ENCODE measurements at regions not wholly inside any gene's neighbourhood (a gene's known extent, or its start where the extent isn't known, plus 50 kb on each side); places are given as distances from the start of the nearest gene placed in this dataset.

DNA sequence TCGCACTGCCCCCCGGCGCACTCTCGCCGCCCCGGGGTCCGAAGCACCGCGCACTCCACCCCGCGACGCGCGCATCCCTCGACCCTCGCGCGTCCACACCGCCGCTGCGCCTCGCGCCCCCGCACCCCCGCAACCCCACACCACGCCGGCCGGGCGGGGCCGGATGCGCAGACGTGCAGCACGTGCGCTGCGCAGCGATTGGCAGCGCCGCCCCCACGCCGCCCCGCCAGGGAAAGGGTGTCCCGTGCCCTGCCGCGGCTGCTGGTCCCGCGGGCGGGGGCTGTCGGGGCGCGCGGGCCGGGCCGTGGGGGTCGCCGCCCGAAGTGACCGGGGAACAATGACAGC lies 53.7 kb upstream of the KDM7A start:
- Histone ChIP-seq H3K4me3 (ENCODE audit: low read depth in 2 of 2, low read length in 1 of 2) (peak overlapping the region; percentile 56 to 72), H3K4me1 (ENCODE audit: control insufficient read depth in 1 of 2, insufficient read depth in 2 of 2, low read depth in 1 of 2, low read length in 1 of 2) (peaks cover 0 to 11% of the 10 kb centered on the region in 2 experiments; a peak in 1 of 4 replicates), H3K4me2 (peak overlapping the region; percentile 96), H3K9me2 (no peaks in the 10 kb centered on the region), H2AFZ (ENCODE audit: low read depth) (peak overlapping the region; percentile 84), H3K27ac (ENCODE audit: low read depth in 2 of 2, low read length in 1 of 2) (no peak overlapping the region), H3K79me2 (ENCODE audit: insufficient read depth) (no peaks in the 10 kb centered on the region), H3K9me3 (no peaks in the 10 kb centered on the region), H3K36me3 (replicated peaks in 1 of 2; ENCODE audit: control insufficient read depth in 1 of 2, insufficient read depth in 2 of 2, low read length in 1 of 2) (no peaks in the 10 kb centered on the region), H4K20me1 (ENCODE audit: insufficient read depth) (no peaks in the 10 kb centered on the region), H3K27me3 (ENCODE audit: insufficient read depth) (peaks cover 35% of the 10 kb centered on the region), H3K9ac (no peak overlapping the region), H3F3A (replicated peaks; ENCODE audit: insufficient read depth) (no peaks in the 10 kb centered on the region)
- DNase-seq, result peak; percentile 89
- 16% methylated on average over 22 of the region's 57 CpGs for WGBS (ENCODE audit: low lambda C conversion rate)
- CTCF ChIA-PET, result interaction anchor here (2.0 kb wide), 1 partner anchor 115 kb away, joined by 5 read pairs; no protein-coding TSS in a partner anchor
- POLR2A ChIA-PET, result no interaction called here
- TF ChIP-seq FOXM1 (IDR thresholded peaks at IDR 0.05; ENCODE audit: low read depth) (no peak), USF2 (IDR thresholded peaks at IDR 0.05; ENCODE audit: borderline replicate concordance, low read depth, low read length) (no peak), NRF1 (IDR thresholded peaks at IDR 0.05; ENCODE audit: low read depth, low read length) (peak; percentile 32; the same call in 1 of the 2 replicates), MEF2A (IDR thresholded peaks at IDR 0.05; ENCODE audit: borderline replicate concordance, low read depth) (no peak), SIN3A (IDR thresholded peaks at IDR 0.05; ENCODE audit: borderline replicate concordance, low read depth, low read length) (no peak), EP300 (IDR thresholded peaks at IDR 0.05; ENCODE audit: borderline replicate concordance in 1 of 2, low read depth in 1 of 2, low read length in 1 of 2) (no peak), MXI1 (IDR thresholded peaks at IDR 0.05; ENCODE audit: low read depth, low read length) (peak; percentile 63; the same call in 1 of the 2 replicates), RAD21 (IDR thresholded peaks at IDR 0.05; ENCODE audit: low read length) (no peak), RCOR1 (IDR thresholded peaks at IDR 0.05; ENCODE audit: low read length) (no peak), GABPA (IDR thresholded peaks at IDR 0.05; ENCODE audit: low read depth) (no peak), TAF1 (IDR thresholded peaks at IDR 0.05; ENCODE audit: borderline replicate concordance, low read depth, low read length) (no peak), ELF1 (IDR thresholded peaks at IDR 0.05) (no peak), RXRA (IDR thresholded peaks at IDR 0.05; ENCODE audit: borderline replicate concordance, low read depth) (no peak), ZBTB33 (IDR thresholded peaks at IDR 0.05; ENCODE audit: borderline replicate concordance, low read depth) (no peak), NFIC (IDR thresholded peaks at IDR 0.05; ENCODE audit: borderline replicate concordance) (no peak), TCF12 (IDR thresholded peaks at IDR 0.05) (no peak), FOSL2 (IDR thresholded peaks at IDR 0.05; ENCODE audit: borderline replicate concordance, low read depth) (no peak), POLR2AphosphoS5 (IDR thresholded peaks at IDR 0.05; ENCODE audit: low read depth, low read length) (no peak), RFX5 (IDR thresholded peaks at IDR 0.05; ENCODE audit: low read length) (no peak)
- TF ChIP-seq, protein P1, sequence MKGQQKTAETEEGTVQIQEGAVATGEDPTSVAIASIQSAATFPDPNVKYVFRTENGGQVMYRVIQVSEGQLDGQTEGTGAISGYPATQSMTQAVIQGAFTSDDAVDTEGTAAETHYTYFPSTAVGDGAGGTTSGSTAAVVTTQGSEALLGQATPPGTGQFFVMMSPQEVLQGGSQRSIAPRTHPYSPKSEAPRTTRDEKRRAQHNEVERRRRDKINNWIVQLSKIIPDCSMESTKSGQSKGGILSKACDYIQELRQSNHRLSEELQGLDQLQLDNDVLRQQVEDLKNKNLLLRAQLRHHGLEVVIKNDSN (IDR thresholded peaks at IDR 0.05; ENCODE audit: borderline replicate concordance, low read depth), result no peak
- TF ChIP-seq, protein P2, sequence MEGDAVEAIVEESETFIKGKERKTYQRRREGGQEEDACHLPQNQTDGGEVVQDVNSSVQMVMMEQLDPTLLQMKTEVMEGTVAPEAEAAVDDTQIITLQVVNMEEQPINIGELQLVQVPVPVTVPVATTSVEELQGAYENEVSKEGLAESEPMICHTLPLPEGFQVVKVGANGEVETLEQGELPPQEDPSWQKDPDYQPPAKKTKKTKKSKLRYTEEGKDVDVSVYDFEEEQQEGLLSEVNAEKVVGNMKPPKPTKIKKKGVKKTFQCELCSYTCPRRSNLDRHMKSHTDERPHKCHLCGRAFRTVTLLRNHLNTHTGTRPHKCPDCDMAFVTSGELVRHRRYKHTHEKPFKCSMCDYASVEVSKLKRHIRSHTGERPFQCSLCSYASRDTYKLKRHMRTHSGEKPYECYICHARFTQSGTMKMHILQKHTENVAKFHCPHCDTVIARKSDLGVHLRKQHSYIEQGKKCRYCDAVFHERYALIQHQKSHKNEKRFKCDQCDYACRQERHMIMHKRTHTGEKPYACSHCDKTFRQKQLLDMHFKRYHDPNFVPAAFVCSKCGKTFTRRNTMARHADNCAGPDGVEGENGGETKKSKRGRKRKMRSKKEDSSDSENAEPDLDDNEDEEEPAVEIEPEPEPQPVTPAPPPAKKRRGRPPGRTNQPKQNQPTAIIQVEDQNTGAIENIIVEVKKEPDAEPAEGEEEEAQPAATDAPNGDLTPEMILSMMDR (IDR thresholded peaks at IDR 0.05), result no peak
- TF ChIP-seq, protein P3, sequence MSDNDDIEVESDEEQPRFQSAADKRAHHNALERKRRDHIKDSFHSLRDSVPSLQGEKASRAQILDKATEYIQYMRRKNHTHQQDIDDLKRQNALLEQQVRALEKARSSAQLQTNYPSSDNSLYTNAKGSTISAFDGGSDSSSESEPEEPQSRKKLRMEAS (IDR thresholded peaks at IDR 0.05; ENCODE audit: low read depth), result peak; percentile 31; the same call in 1 of the 2 replicates

Measured in SK-N-SH (cell line).